Nephron (organoid): ENCODE measurements at regions not wholly inside any gene's neighbourhood (a gene's known extent, or its start where the extent isn't known, plus 50 kb on each side); places are given as distances from the start of the nearest gene placed in this dataset.

Source experiments
- H3K27ac Mint-ChIP-seq, 3 experiments: 2 replicates each; pipeline ENCODE4 v1.8.0; 2020; ENCODE audit warnings: mixed read lengths in 3 of 3, mild to moderate bottlenecking in 2 of 3, moderate library complexity in 1 of 3
- H3K27me3 Mint-ChIP-seq: 2 replicates; pipeline ENCODE4 v1.8.0; 2021; ENCODE audit warnings: low read depth, mild to moderate bottlenecking, moderate library complexity, mixed read lengths
- H3K36me3 Mint-ChIP-seq: 2 replicates; pipeline ENCODE4 v1.8.0; 2020; ENCODE audit warnings: low read depth, mixed read lengths
- H3K4me1 Mint-ChIP-seq: 2 replicates; pipeline ENCODE4 v1.8.0; 2020; ENCODE audit warnings: mixed read lengths
- H3K4me3 Mint-ChIP-seq, 3 experiments: 2 replicates each; pipeline ENCODE4 v1.8.0; 2020; ENCODE audit warnings: mild to moderate bottlenecking in 3 of 3, mixed read lengths in 3 of 3, moderate library complexity in 2 of 3
- H3K9me3 Mint-ChIP-seq: 2 replicates; pipeline ENCODE4 v1.8.0; 2020; ENCODE audit warnings: mixed read lengths
- CTCF ChIP-seq, 3 experiments: fragments of 200-600 bp; sonication (generic); IDR thresholded peaks; one replicate each; pipeline ENCODE4 v1.5.0; 2021; ENCODE audit warnings: antibody characterized with exemption in 3 of 3; ENCODE audit not compliant: unreplicated experiment in 3 of 3

GRCh38 chr2:216943109-216943508, 83.2 kb upstream of the TNP1 start:
- Mint-ChIP-seq H3K4me1 (no peaks in the 10 kb centered on the region), H3K27me3 (peaks cover 10% of the 10 kb centered on the region), H3K36me3 (no peaks in the 10 kb centered on the region), H3K9me3 (peaks cover 5% of the 10 kb centered on the region), H3K4me3 (no peak overlapping the region), H3K27ac (no peak overlapping the region)
- TF ChIP-seq CTCF (IDR thresholded peaks at IDR 0.05; ENCODE audit: unreplicated experiment in 3 of 3), result no peak

- Mint-ChIP-seq H3K4me1 (peaks cover under 1% of the 10 kb centered on the region), H3K4me3 (no peak overlapping the region), H3K27ac (no peak overlapping the region), H3K27me3 (peaks cover 10% of the 10 kb centered on the region), H3K9me3 (peaks cover 5% of the 10 kb centered on the region), H3K36me3 (no peaks in the 10 kb centered on the region)
- no peak for TF ChIP-seq CTCF (IDR thresholded peaks at IDR 0.05; ENCODE audit: unreplicated experiment in 3 of 3)
Measured at GRCh38 chr2:216942465-216942864, 82.6 kb upstream of the TNP1 start.

GRCh38 chr2:216942016-216942415, 82.2 kb upstream of the TNP1 start:
- Mint-ChIP-seq H3K4me1 (peaks cover 5% of the 10 kb centered on the region), H3K27me3 (peaks cover 10% of the 10 kb centered on the region), H3K4me3 (no peak overlapping the region), H3K27ac (no peak overlapping the region), H3K36me3 (no peaks in the 10 kb centered on the region), H3K9me3 (peaks cover 5% of the 10 kb centered on the region)
- no peak for TF ChIP-seq CTCF (IDR thresholded peaks at IDR 0.05; ENCODE audit: unreplicated experiment in 3 of 3)

- no peak for TF ChIP-seq CTCF (IDR thresholded peaks at IDR 0.05; ENCODE audit: unreplicated experiment in 3 of 3)
- peak overlapping the region in 1 of 3 experiments; percentile 40 for H3K27ac Mint-ChIP-seq
- H3K4me3 Mint-ChIP-seq, result no peak overlapping the region
- H3K9me3 Mint-ChIP-seq, result peaks cover 2% of the 10 kb centered on the region
- peaks cover 26% of the 10 kb centered on the region for H3K4me1 Mint-ChIP-seq
- H3K36me3 Mint-ChIP-seq, result no peaks in the 10 kb centered on the region
- peaks cover 10% of the 10 kb centered on the region for H3K27me3 Mint-ChIP-seq
Measured at GRCh38 chr2:216936954-216937357, 77.1 kb upstream of the TNP1 start.

GRCh38 chr2:216934623-216935022, 74.8 kb upstream of the TNP1 start:
- Mint-ChIP-seq H3K36me3 (no peaks in the 10 kb centered on the region), H3K4me1 (peaks cover 26% of the 10 kb centered on the region), H3K4me3 (no peak overlapping the region), H3K9me3 (no peaks in the 10 kb centered on the region), H3K27ac (peak overlapping the region; percentile 32 to 70 (median 39)), H3K27me3 (peaks cover 3% of the 10 kb centered on the region)
- no peak for TF ChIP-seq CTCF (IDR thresholded peaks at IDR 0.05; ENCODE audit: unreplicated experiment in 3 of 3)

- Mint-ChIP-seq H3K27ac (peak overlapping the region in 2 of 3 experiments; percentile 17 to 38), H3K36me3 (no peaks in the 10 kb centered on the region), H3K27me3 (peaks cover 4% of the 10 kb centered on the region), H3K9me3 (no peaks in the 10 kb centered on the region), H3K4me1 (peaks cover 26% of the 10 kb centered on the region), H3K4me3 (no peak overlapping the region)
- no peak for TF ChIP-seq CTCF (IDR thresholded peaks at IDR 0.05; ENCODE audit: unreplicated experiment in 3 of 3)
Measured at GRCh38 chr2:216934151-216934550, 74.3 kb upstream of the TNP1 start.
